GM13977 (cell line): ENCODE measurements at regions not wholly inside any gene's neighbourhood (a gene's known extent, or its start where the extent isn't known, plus 50 kb on each side); places are given as distances from the start of the nearest gene placed in this dataset.

Experiments used
- DNase-seq: peaks from one replicate; pipeline ENCODE4 v3.0.0; 2012; ENCODE audit warnings: low spot score
- in situ Hi-C: fragments of 300-500 bp; cut with MboI; formaldehyde crosslinking; loops from one replicate; pipeline ENCODE4 v1.12.0; 2022; ENCODE audit warnings: low sequenced_read_pairs, low pct_unique_long_range_greater_than_20kb, mixed read lengths, inconsistent platforms; ENCODE audit not compliant: unreplicated experiment
- TF ChIP-seq, protein P1 (sequence below): IDR thresholded peaks from 2 replicates; pipeline ENCODE4 v1.5.1; 2012; ENCODE audit warnings: mild to moderate bottlenecking, control low read depth; ENCODE audit not compliant: insufficient read depth; ENCODE audit errors: extremely low read depth, missing control alignments

DNA sequence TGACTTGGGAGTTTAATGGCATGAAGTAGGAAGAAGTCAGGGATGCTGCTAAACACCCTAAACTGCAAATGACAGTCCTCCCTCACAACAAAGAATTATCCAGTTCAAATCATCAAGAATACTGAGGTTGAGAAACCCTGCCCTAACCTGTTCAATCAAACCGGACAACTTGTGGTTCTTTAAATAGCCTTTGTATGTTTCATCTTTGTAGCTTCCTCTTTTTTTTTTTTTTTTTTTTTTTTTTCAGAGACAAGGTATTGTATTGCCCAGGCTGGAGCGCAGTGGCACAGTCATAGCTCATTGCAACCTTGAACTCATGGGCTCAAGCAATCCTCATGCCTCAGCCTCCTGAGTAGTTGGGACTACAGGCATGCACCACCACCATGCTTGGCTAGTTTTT lies 52.5 kb upstream of the TTC29 start:
- TF ChIP-seq, protein P1, sequence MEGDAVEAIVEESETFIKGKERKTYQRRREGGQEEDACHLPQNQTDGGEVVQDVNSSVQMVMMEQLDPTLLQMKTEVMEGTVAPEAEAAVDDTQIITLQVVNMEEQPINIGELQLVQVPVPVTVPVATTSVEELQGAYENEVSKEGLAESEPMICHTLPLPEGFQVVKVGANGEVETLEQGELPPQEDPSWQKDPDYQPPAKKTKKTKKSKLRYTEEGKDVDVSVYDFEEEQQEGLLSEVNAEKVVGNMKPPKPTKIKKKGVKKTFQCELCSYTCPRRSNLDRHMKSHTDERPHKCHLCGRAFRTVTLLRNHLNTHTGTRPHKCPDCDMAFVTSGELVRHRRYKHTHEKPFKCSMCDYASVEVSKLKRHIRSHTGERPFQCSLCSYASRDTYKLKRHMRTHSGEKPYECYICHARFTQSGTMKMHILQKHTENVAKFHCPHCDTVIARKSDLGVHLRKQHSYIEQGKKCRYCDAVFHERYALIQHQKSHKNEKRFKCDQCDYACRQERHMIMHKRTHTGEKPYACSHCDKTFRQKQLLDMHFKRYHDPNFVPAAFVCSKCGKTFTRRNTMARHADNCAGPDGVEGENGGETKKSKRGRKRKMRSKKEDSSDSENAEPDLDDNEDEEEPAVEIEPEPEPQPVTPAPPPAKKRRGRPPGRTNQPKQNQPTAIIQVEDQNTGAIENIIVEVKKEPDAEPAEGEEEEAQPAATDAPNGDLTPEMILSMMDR: no peak
- in situ Hi-C loops: no loop called here
- DNase-seq: no peak

- TF ChIP-seq, protein P1: no peak
- in situ Hi-C loops: no loop called here
- no peak for DNase-seq
These were observed 58.5 kb upstream of the TTC29 start for GRCh38 chr4:147003956-147004809.

- no peak for DNase-seq
- in situ Hi-C loops: no loop called here
- TF ChIP-seq, protein P1: no peak
These were observed 60.6 kb upstream of the TTC29 start for GRCh38 chr4:147006229-147006628.

- TF ChIP-seq, protein P1: no peak
- in situ Hi-C loops: no loop called here
- DNase-seq: no peak
These were observed 64.2 kb upstream of the TTC29 start for GRCh38 chr4:147009875-147010274.

GRCh38 chr4:147011411-147011810 lies 65.7 kb upstream of the TTC29 start:
- in situ Hi-C loops: no loop called here
- TF ChIP-seq, protein P1: no peak
- DNase-seq: no peak

- no peak for DNase-seq
- in situ Hi-C loops: no loop called here
- TF ChIP-seq, protein P1: no peak
These were observed 66.5 kb upstream of the TTC29 start for GRCh38 chr4:147012059-147012707.
